HG03558 (cell line): ENCODE measurements at regions not wholly inside any gene's neighbourhood (a gene's known extent, or its start where the extent isn't known, plus 50 kb on each side); places are given as distances from the start of the nearest gene placed in this dataset.

Experiments
- ATAC-seq: cut with Tn5 transposase; IDR thresholded peaks from one replicate; pipeline ENCODE4 v1.9.1; 2021; ENCODE audit warnings: moderate number of reproducible peaks; ENCODE audit not compliant: unreplicated experiment; ENCODE audit errors: extremely low read depth

DNA sequence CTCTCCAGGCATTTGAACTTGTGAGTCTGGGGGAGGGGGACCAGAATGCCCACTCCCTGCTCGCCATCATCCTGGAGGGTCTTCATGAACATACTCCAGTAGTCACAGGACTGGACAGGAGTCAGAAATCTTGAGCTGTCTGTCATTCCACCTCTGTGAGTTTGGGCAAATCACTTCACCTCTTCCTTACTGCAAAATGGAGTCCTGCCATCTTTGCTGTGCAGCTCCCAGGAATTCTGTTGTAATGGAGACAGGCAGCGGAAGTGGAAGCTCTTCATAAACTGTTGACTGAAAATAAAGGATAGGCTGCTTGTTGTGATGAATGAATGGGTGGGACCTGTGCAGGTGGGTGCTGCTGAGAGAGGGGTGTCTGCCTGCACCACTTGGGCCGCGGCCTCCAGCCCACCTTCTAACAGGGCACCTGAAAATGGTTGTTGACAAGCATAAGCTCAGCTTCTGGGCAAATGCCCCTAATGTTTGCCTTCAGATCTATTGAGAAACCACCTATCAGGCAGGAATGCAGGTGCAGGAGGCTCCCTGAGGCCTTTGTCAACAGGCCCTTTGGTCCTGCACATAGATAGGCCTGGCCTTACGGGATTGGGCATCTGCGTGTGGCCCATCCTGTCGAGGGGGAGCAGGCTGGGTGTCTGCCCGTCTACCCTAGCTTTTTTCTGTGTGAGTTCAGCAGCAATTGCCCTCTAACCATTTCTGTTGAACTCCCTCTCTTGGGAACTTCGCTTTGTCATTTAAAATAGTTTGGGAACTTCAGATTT, 321.0 kb downstream of the RPS6KC1 start:
- ATAC-seq, result no peak

GRCh38 chr1:213374369-213374768, 323.3 kb downstream of the RPS6KC1 start:
- no peak for ATAC-seq

DNA sequence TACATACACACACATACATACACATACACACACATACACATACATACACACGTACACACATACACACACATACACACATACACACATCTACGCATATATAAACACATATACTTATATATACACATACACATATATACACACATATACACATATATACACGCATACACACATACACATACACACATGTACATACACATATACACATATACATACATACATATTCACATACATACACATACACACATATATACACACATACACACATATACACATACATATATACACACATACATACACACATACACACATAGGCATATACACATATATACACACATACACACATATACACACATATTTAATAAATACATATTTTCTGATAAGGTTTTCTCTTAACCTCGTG, 324.0 kb downstream of the RPS6KC1 start:
- ATAC-seq, result no peak

- no peak for ATAC-seq
Measured at GRCh38 chr1:213376862-213377372, 325.9 kb downstream of the RPS6KC1 start.

- no peak for ATAC-seq
Measured at GRCh38 chr1:213380865-213381264, 329.8 kb downstream of the RPS6KC1 start.

DNA sequence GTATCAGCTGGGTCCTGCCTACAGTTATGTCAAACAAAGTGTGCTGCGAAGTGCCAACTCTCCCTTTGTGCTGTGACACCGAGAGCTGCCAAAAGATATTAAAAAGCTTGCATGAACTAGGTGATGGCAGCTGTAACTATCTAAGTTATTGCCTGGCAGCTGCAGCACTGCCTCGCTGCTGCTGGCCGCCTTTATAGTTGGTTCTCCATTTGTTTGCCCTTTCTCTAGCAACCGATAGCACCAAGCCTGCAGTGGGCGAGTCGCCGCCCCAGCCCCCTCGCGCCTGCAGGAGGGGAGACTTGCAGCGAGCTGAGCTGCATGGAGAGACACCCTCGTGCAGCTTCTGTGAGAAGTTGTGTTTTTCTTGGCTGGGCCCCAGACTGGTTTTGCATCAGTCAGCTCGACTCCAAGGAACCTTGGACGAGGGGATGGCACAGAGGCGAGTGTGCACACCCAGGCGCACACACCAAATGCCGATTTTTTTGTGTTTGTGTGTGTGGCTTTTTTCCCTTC, 330.6 kb downstream of the RPS6KC1 start:
- ATAC-seq, result no peak

DNA sequence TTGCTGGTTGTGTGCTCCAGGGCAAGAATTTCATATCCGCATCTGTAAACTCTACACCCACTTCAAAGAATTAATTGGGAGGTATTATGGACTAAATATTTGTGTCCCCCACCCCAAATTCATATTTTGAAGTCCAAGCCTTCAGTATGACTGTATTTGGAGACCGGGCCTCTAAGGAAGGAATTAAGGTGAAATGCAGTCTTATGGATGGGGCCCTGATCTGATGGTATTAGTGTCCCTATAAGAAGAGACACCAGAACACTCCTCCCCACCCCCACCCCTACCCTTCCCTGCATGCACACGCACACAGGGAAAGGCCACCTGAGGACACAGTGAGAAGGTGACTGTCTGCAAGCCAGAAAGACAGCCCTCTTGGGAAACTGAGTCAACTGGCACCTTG, 332.4 kb downstream of the RPS6KC1 start:
- no peak for ATAC-seq

- no peak for ATAC-seq
Measured at GRCh38 chr1:213385201-213385600, 334.2 kb downstream of the RPS6KC1 start.

GRCh38 chr1:213385806-213386324, 334.8 kb downstream of the RPS6KC1 start:
- no peak for ATAC-seq

GRCh38 chr1:213387380-213388015, 336.5 kb downstream of the RPS6KC1 start:
- no peak for ATAC-seq

- no peak for ATAC-seq
Measured at GRCh38 chr1:213388199-213388598, 337.2 kb downstream of the RPS6KC1 start.

- no peak for ATAC-seq
Measured at GRCh38 chr1:213389061-213389581, 338.1 kb downstream of the RPS6KC1 start.

GRCh38 chr1:213391445-213391844, 340.4 kb downstream of the RPS6KC1 start:
- no peak for ATAC-seq

GRCh38 chr1:213393860-213394259, 342.8 kb downstream of the RPS6KC1 start:
- ATAC-seq, result no peak

DNA sequence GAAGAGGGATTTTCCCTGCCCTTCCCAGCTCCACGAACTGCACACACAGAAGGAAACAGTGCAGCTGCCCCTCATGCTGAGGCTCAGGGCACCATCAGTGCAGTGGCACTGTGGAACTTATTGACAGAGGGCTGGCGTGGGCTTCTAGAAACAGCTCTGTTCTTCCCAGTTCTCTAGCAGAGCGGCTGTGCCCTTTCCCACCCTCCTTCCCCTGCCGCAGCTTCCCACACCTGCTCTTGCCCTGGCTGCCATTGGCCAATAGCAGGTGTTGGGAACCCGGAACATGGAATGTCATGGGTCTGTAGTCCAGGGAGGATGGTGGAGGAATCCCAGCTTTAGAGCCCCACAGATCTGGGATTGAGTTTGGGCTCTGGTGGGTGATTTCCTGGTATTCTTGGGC, 343.8 kb downstream of the RPS6KC1 start:
- no peak for ATAC-seq

DNA sequence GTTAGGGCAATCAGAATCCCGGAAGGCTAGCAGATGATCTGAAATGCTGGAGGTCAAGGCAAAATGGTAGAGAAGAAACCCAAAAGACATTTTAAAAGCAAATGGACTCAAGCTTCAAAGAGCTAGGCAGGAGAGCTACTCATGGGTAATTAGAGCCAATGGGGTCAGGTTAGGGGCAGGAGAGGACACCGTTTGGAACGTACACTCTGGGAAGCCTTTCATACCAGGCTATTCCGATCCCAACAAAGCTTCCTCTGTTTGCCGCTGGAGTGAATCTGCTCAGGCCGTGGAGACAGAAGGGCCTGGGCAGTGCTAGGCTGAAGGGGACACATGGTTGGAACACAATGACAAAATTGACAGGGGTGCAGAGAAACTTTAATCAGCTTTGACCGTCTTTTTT, 346.6 kb downstream of the RPS6KC1 start:
- ATAC-seq, result no peak

GRCh38 chr1:213399695-213400094, 348.7 kb downstream of the RPS6KC1 start:
- no peak for ATAC-seq

DNA sequence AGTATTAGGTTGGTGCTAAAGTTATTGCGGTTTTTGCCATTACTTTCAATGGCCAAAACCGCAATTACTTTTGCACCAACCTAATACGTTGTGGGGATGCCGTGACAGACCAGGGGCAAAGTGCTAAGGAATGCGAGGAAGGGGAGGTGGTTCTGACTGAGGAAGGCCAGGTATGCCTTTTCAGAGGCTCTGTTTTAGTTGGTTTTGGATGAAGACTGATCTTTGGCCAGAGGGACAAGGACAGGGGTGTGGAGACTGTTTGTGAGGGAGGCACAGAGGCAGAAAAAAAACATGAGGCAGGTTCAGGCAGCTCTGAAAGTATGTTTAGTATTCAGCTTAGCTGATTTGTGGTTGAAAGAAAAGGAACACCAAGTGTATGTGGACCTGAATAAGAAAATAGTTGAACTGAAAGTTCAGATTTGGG, 358.2 kb downstream of the RPS6KC1 start:
- no peak for ATAC-seq

DNA sequence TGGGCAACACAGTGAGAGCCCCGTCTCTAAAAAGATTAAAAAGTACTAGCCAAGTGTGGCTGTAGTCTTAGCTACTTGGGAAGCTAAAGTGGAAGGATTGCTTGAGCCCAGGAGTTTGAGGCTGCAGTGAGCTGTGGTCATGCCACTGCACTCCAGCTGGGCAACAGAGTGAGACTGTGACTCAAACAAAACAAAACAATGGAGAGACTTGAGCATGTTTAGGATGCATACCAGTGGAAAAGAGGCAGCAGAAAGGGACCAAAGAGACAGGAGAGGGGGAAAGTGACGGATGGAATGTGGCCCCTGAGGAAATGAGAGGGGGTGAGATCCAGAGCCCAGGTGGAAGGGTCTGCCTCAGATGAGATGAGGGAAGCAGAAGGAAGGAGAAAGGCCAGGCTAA, 358.9 kb downstream of the RPS6KC1 start:
- ATAC-seq, result no peak

GRCh38 chr1:213414346-213414745, 363.3 kb downstream of the RPS6KC1 start:
- no peak for ATAC-seq

DNA sequence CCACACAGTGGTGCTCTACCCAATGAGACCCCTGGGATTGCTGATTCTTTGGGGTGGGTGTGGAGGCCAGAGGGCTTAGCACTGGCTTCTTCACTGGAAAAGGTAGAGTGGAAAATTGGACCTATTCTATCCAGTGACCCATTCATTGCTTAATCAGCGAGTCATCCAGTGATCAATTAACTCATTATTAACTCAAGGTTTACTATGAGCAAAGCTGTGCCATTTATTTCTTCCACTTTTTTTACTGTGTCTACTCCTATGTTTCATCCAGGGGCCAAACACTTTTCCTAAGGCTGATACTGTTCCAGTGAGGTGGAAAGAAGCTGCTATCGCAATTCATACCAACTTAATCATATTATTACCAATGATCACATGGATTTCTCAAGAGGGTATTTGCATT, 363.9 kb downstream of the RPS6KC1 start:
- ATAC-seq, result no peak
